Small intestine (tissue), 7 donors: ENCODE measurements at regions not wholly inside any gene's neighbourhood (a gene's known extent, or its start where the extent isn't known, plus 50 kb on each side); places are given as distances from the start of the nearest gene placed in this dataset.
A peak's percentile ranks its signal among the peaks of the same experiment; 100 is the strongest.

Source experiments
- DNase-seq, 2 donors: peaks; one replicate each; pipeline versions ENCODE4 v3.0.0 to v3.0.0-alpha.2; 2013
- FAIRE-seq: peaks from 2 replicates; lab custom pipeline; 2012; peaks lifted over from hg19 to GRCh38; lab: Jason Lieb, UNC
- H3K27ac ChIP-seq, 3 donors: one replicate each; pipeline ENCODE4 v1.5.1; 2013; ENCODE audit warnings: low read length in 2 of 3, mild to moderate bottlenecking in 2 of 3, control low read depth in 1 of 3, inconsistent platforms in 1 of 3, low read depth in 1 of 3, moderate library complexity in 1 of 3
- H3K27me3 ChIP-seq, 3 donors: one replicate each; pipeline ENCODE4 v1.6.1; 2013; ENCODE audit warnings: low read length in 3 of 3, inconsistent platforms in 1 of 3; ENCODE audit not compliant: control insufficient read depth in 3 of 3, insufficient read depth in 3 of 3
- H3K36me3 ChIP-seq, 3 donors: one replicate each; pipeline ENCODE4 v1.6.1; 2013; ENCODE audit warnings: low read length in 3 of 3, inconsistent platforms in 1 of 3, low read depth in 1 of 3, mild to moderate bottlenecking in 1 of 3, moderate library complexity in 1 of 3; ENCODE audit not compliant: control insufficient read depth in 3 of 3, insufficient read depth in 2 of 3
- H3K4me1 ChIP-seq, 3 donors: one replicate each; pipeline ENCODE4 v1.6.1; 2013; ENCODE audit warnings: low read length in 2 of 3, inconsistent platforms in 1 of 3, low read depth in 1 of 3, mild to moderate bottlenecking in 1 of 3, moderate library complexity in 1 of 3; ENCODE audit not compliant: control insufficient read depth in 3 of 3, insufficient read depth in 2 of 3
- H3K4me3 ChIP-seq, 3 donors: one replicate each; pipeline ENCODE4 v1.5.1; 2013; ENCODE audit warnings: low read length in 3 of 3, control low read depth in 1 of 3, inconsistent platforms in 1 of 3, low read depth in 1 of 3, mild to moderate bottlenecking in 1 of 3, moderate library complexity in 1 of 3
- H3K9me3 ChIP-seq, 2 donors: one replicate each; pipeline ENCODE4 v1.6.1; 2013; ENCODE audit warnings: low read depth in 1 of 2, low read length in 1 of 2; ENCODE audit not compliant: control insufficient read depth in 2 of 2, insufficient read depth in 1 of 2
- WGBS, 3 donors: extraction: QIAGEN DNeasy Blood & Tissue Kit; methylation state at CpG; one replicate each; pipeline ENCODE4 v1.1.7; 2013; 5-methylcytosine and 5-hydroxymethylcytosine counted together
- donor health status: healthy with polysubstance abuse.
- donor health status: control.
- donor health status: control.
- donor health status: Bipolar disorder and iron deficiency.
- donor health status: healthy.

- Histone ChIP-seq H3K4me3 (no peak overlapping the region), H3K27ac (peak overlapping the region; percentile 75 to 88 (median 76)), H3K9me3 (no peaks in the 10 kb centered on the region), H3K27me3 (no peaks in the 10 kb centered on the region), H3K36me3 (no peaks in the 10 kb centered on the region), H3K4me1 (peaks cover 3 to 22% (median 18%) of the 10 kb centered on the region in 3 donors)
- DNase-seq (peak in 1 of 2 donors; percentile 20), FAIRE-seq (no peak)
- WGBS, 3 donors, result 44 to 66% (median 64%) methylated on average over 7 to 8 of the region's 8 CpGs
Measured at GRCh38 chr9:107750741-107751566, 261.4 kb upstream of the KLF4 start.

GRCh38 chr9:107749787-107750444 lies 260.3 kb upstream of the KLF4 start:
- Histone ChIP-seq H3K9me3 (no peaks in the 10 kb centered on the region), H3K4me1 (peaks cover 3 to 18% (median 15%) of the 10 kb centered on the region in 3 donors), H3K27me3 (no peaks in the 10 kb centered on the region), H3K36me3 (no peaks in the 10 kb centered on the region), H3K4me3 (no peak overlapping the region), H3K27ac (peak overlapping the region in 1 of 3 donors; percentile 83)
- 61 to 80% (median 73%) methylated on average over 5 of the region's 5 CpGs for WGBS, 3 donors
- DNase-seq (peak in 1 of 2 donors; percentile 10), FAIRE-seq (no peak)

GRCh38 chr9:107744873-107745272 lies 255.3 kb upstream of the KLF4 start:
- no peaks in the 10 kb centered on the region for H3K27me3 ChIP-seq
- peaks cover 0 to 6% (median 0%) of the 10 kb centered on the region in 3 donors for H3K4me1 ChIP-seq
- no peak overlapping the region for H3K27ac ChIP-seq
- no peak overlapping the region for H3K4me3 ChIP-seq
- no peaks in the 10 kb centered on the region for H3K36me3 ChIP-seq
- 66 to 92% (median 85%) methylated on average over 2 of the region's 2 CpGs for WGBS, 3 donors
- no peaks in the 10 kb centered on the region for H3K9me3 ChIP-seq
- DNase-seq (no peak), FAIRE-seq (no peak)

GRCh38 chr9:107742531-107743309 lies 253.2 kb upstream of the KLF4 start:
- Histone ChIP-seq H3K27ac (no peak overlapping the region), H3K36me3 (no peaks in the 10 kb centered on the region), H3K9me3 (no peaks in the 10 kb centered on the region), H3K4me1 (no peaks in the 10 kb centered on the region), H3K27me3 (no peaks in the 10 kb centered on the region), H3K4me3 (no peak overlapping the region)
- WGBS, 3 donors, result 81 to 88% (median 88%) methylated on average over 10 of the region's 10 CpGs
- DNase-seq, result no peak
- no peak for FAIRE-seq

GRCh38 chr9:107740088-107740980 lies 250.8 kb upstream of the KLF4 start:
- Histone ChIP-seq H3K36me3 (no peaks in the 10 kb centered on the region), H3K27ac (no peak overlapping the region), H3K4me3 (no peak overlapping the region), H3K4me1 (no peaks in the 10 kb centered on the region), H3K27me3 (no peaks in the 10 kb centered on the region), H3K9me3 (no peaks in the 10 kb centered on the region)
- DNase-seq (no peak), FAIRE-seq (no peak)
- WGBS, 3 donors, result 83 to 86% (median 84%) methylated on average over 10 of the region's 10 CpGs

GRCh38 chr9:107739601-107740082 lies 250.1 kb upstream of the KLF4 start:
- DNase-seq (no peak), FAIRE-seq (no peak)
- H3K27ac ChIP-seq, result no peak overlapping the region
- no peaks in the 10 kb centered on the region for H3K27me3 ChIP-seq
- 71 to 89% (median 75%) methylated on average over 12 of the region's 12 CpGs for WGBS, 3 donors
- no peaks in the 10 kb centered on the region for H3K4me1 ChIP-seq
- no peak overlapping the region for H3K4me3 ChIP-seq
- no peaks in the 10 kb centered on the region for H3K36me3 ChIP-seq
- H3K9me3 ChIP-seq, result no peaks in the 10 kb centered on the region

GRCh38 chr9:107738789-107739188 lies 249.2 kb upstream of the KLF4 start:
- no peak for FAIRE-seq
- no peak for DNase-seq
- Histone ChIP-seq H3K36me3 (no peaks in the 10 kb centered on the region), H3K4me3 (no peak overlapping the region), H3K27ac (peak overlapping the region in 1 of 3 donors; percentile 55), H3K4me1 (no peaks in the 10 kb centered on the region), H3K27me3 (no peaks in the 10 kb centered on the region), H3K9me3 (no peaks in the 10 kb centered on the region)
- 90 to 94% (median 94%) methylated on average over 2 of the region's 2 CpGs for WGBS, 3 donors
